Uterus (tissue), 2 donors: ENCODE measurements at regions not wholly inside any gene's neighbourhood (a gene's known extent, or its start where the extent isn't known, plus 50 kb on each side); places are given as distances from the start of the nearest gene placed in this dataset.

ENCODE experiments used
- POLR2A ChIP-seq, 2 donors: fragments of 450-650 bp; IDR thresholded peaks; one replicate each; pipeline ENCODE4 v1.6.1; 2016; ENCODE audit warnings: antibody characterized with exemption in 2 of 2, mild to moderate bottlenecking in 1 of 2, moderate library complexity in 1 of 2
- TF ChIP-seq, protein P1 (sequence below), 4 experiments: fragments of 200-600 bp in 2 of 4; fragments of 450-650 bp in 2 of 4; sonication (generic) in 2 of 4; IDR thresholded peaks; one replicate each; pipeline ENCODE4 v1.5.1; 2016 to 2019; ENCODE audit warnings: antibody characterized with exemption in 4 of 4, mild to moderate bottlenecking in 2 of 4, moderate library complexity in 1 of 4

DNA sequence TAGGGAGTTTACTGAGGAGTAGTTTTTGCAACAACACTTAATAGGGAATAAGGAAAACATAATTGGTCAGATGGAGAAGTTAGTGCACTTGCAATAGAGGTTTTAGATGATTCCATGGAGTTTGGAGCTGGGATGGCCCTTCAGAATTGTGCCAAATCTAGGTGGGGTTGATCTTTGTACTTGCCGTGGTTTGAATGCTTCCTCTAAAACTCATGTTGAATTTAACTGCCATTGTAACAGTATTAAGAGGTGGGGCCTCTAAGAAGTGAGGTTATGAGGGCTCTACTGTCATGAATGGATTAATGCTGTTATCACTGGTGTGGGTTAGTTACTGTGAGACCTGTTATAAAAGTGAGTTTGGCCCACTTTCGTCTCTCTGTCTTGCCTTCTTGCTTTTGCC, 94.4 kb upstream of the BOD1L1 start:
- TF ChIP-seq POLR2A (IDR thresholded peaks at IDR 0.05) = no peak
- TF ChIP-seq, protein P1, sequence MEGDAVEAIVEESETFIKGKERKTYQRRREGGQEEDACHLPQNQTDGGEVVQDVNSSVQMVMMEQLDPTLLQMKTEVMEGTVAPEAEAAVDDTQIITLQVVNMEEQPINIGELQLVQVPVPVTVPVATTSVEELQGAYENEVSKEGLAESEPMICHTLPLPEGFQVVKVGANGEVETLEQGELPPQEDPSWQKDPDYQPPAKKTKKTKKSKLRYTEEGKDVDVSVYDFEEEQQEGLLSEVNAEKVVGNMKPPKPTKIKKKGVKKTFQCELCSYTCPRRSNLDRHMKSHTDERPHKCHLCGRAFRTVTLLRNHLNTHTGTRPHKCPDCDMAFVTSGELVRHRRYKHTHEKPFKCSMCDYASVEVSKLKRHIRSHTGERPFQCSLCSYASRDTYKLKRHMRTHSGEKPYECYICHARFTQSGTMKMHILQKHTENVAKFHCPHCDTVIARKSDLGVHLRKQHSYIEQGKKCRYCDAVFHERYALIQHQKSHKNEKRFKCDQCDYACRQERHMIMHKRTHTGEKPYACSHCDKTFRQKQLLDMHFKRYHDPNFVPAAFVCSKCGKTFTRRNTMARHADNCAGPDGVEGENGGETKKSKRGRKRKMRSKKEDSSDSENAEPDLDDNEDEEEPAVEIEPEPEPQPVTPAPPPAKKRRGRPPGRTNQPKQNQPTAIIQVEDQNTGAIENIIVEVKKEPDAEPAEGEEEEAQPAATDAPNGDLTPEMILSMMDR (IDR thresholded peaks at IDR 0.05) = no peak
